HepG2 (cell line): ENCODE measurements at regions not wholly inside any gene's neighbourhood (a gene's known extent, or its start where the extent isn't known, plus 50 kb on each side); places are given as distances from the start of the nearest gene placed in this dataset.

ENCODE experiments used
- ATAC-seq: fragments of 200-7000 bp; cut with Tn5 transposase; 3 replicates; pipeline ENCODE4 v1.9.1; 2020; ENCODE audit warnings: mild to moderate bottlenecking, moderate library complexity
- BruUV-seq: library from RNA; stranded (reverse); fragments of 400-500 nt; replicated peaks from 2 replicates; lab custom pipeline; 2021; lab: Mats Ljungman, UMichigan
- CTCF ChIA-PET: fragments of 300-600 bp; formaldehyde crosslinking; extraction: SDS; loops from one replicate; lab custom pipeline; 2021; ENCODE audit warnings: low total read pairs, inconsistent platforms, low intra/inter-chr PET ratio; lab: Yijun Ruan, JAX
- POLR2A ChIA-PET: fragments of 350-600 bp; sonication (Branson Sonifier 250); formaldehyde crosslinking; loops from one replicate; lab custom pipeline; 2020; ENCODE audit warnings: antibody characterized with exemption, inconsistent platforms; lab: Yijun Ruan, JAX
- DNase-seq: peaks from one replicate; pipeline ENCODE4 v3.0.0-alpha.2; 2015; ENCODE audit warnings: low spot score
- FAIRE-seq: peaks from 3 replicates; lab custom pipeline; 2011; peaks lifted over from hg19 to GRCh38; lab: Jason Lieb, UNC
- H2AFZ ChIP-seq: one replicate; pipeline ENCODE4 v1.6.1; 2011; ENCODE audit warnings: low read length, inconsistent platforms
- H3K27ac ChIP-seq: fragments of 300-600 bp; 3 replicates; pipeline ENCODE4 v1.8.0; 2011; ENCODE audit warnings: mixed run types, mild to moderate bottlenecking, mixed read lengths, low read length, inconsistent platforms; ENCODE audit not compliant: insufficient read depth; ENCODE audit errors: extremely low read length
- H3K27me3 ChIP-seq, 2 experiments: fragments of 200-600 bp in 1 of 2; 2 replicates in 1 of 2; 3 replicates in 1 of 2; pipeline versions ENCODE4 v1.6.0 to v1.8.0; 2011; ENCODE audit warnings: low read length in 2 of 2, mild to moderate bottlenecking in 2 of 2, moderate library complexity in 2 of 2, inconsistent platforms in 1 of 2; ENCODE audit not compliant: insufficient read depth in 2 of 2, control insufficient read depth in 1 of 2
- H3K36me3 ChIP-seq, 2 experiments: fragments of 200-600 bp in 1 of 2; replicated peaks in 1 of 2; 2 replicates in 1 of 2; 3 replicates in 1 of 2; pipeline versions ENCODE4 v1.5.1 to v1.8.0; 2011; ENCODE audit warnings: low read length in 2 of 2, inconsistent platforms in 1 of 2; ENCODE audit not compliant: insufficient read depth in 2 of 2, control insufficient read depth in 1 of 2
- H3K4me1 ChIP-seq: 2 replicates; pipeline ENCODE4 v1.5.1; 2012; ENCODE audit warnings: low read length, inconsistent platforms; ENCODE audit not compliant: insufficient read depth
- H3K4me2 ChIP-seq: 2 replicates; pipeline ENCODE4 v1.6.0; 2011; ENCODE audit warnings: low read depth, low read length, inconsistent platforms
- H3K4me3 ChIP-seq, 3 experiments: fragments of 200-600 bp in 1 of 3; sonication (generic), shearing (Covaris generic) in 1 of 3; replicated peaks in 1 of 3; 2 replicates each; pipeline ENCODE4 v1.5.1; 2011 to 2016; ENCODE audit warnings: low read length in 3 of 3, inconsistent platforms in 2 of 3, low read depth in 2 of 3, mild to moderate bottlenecking in 2 of 3, control low read depth in 1 of 3, mixed read lengths in 1 of 3; ENCODE audit not compliant: insufficient read depth in 1 of 3
- H3K79me2 ChIP-seq: one replicate; pipeline ENCODE4 v1.6.1; 2011; ENCODE audit warnings: low read length, inconsistent platforms; ENCODE audit not compliant: insufficient read depth
- H3K9ac ChIP-seq: 2 replicates; pipeline ENCODE4 v1.6.0; 2011; ENCODE audit warnings: mild to moderate bottlenecking, low read depth, low read length, inconsistent platforms; ENCODE audit not compliant: insufficient read depth
- H3K9me3 ChIP-seq: 2 replicates; pipeline ENCODE4 v1.5.1; 2012; ENCODE audit warnings: mild to moderate bottlenecking, low read length
- H4K20me1 ChIP-seq: 2 replicates; pipeline ENCODE4 v1.6.0; 2011; ENCODE audit warnings: inconsistent platforms, mild to moderate bottlenecking, low read length, moderate library complexity; ENCODE audit not compliant: insufficient read depth
- GABPA ChIP-seq, 2 experiments: IDR thresholded peaks; 2 replicates each; pipeline ENCODE4 v1.6.1; 2011 to 2016; ENCODE audit warnings: low read depth in 2 of 2, low read length in 1 of 2, missing biosample characterization in 1 of 2, missing genetic modification characterization in 1 of 2
- HOXA3 ChIP-seq: sonication (generic); formaldehyde crosslinking; IDR thresholded peaks from 2 replicates; pipeline ENCODE4 v1.5.0; 2020; ENCODE audit warnings: missing genetic modification reagents
- NFIC ChIP-seq: IDR thresholded peaks from 2 replicates; pipeline ENCODE4 v1.6.1; 2012; ENCODE audit warnings: mild to moderate bottlenecking, low read length, inconsistent platforms
- POLR2G ChIP-seq: fragments of 200-400 bp; formaldehyde crosslinking; IDR thresholded peaks from 2 replicates; pipeline ENCODE4 v1.6.1; 2018; ENCODE audit warnings: mild to moderate bottlenecking, low read depth, low read length, moderate library complexity
- ZNF562 ChIP-seq: sonication (generic); formaldehyde crosslinking; IDR thresholded peaks from 2 replicates; pipeline ENCODE4 v1.8.0; 2022; ENCODE audit warnings: missing genetic modification reagents, borderline replicate concordance
- WGBS: methylation state at CpG from one replicate; pipeline ENCODE4 v1.1.6; 2017; ENCODE audit warnings: low lambda C conversion rate; 5-methylcytosine and 5-hydroxymethylcytosine counted together
- in situ Hi-C: cut with HindIII; loops from 2 replicates; pipeline ENCODE4 v1.10.0; 2017; ENCODE audit warnings: low pct_unique_long_range_greater_than_20kb; ENCODE audit not compliant: extremely low pct_ligation_motif_present
- intact Hi-C: fragments of 100-400 bp; cut with micrococcal nuclease; formaldehyde crosslinking; loops from one replicate; pipeline ENCODE4 v1.10.0; 2022; ENCODE audit not compliant: unreplicated experiment
- TF ChIP-seq, protein P1 (sequence below): IDR thresholded peaks from 2 replicates; pipeline ENCODE4 v1.6.1; 2016; ENCODE audit warnings: low read depth

DNA sequence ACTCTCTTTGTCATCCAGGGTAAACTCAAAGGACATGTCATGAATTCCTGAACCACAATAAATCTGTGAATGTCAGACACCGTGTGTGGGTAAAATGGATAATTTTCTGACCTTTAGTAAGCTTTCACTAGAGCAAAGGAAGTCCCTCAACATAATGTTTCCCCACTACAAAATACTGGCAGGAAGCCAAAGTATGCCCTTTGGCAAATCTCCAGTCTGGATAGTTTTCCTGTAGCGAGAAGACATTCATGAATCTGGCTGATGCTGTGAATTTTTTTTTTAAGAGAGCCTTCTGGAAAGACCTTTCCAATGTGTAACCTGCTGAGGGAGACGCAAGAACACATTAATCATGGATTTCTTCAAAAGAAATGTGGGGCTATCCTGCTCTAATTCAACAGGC is 389.6 kb upstream of the DDHD1 start:
- no peaks in the 10 kb centered on the region for H3K9me3 ChIP-seq
- in situ Hi-C loops (loop anchor here (5.0 kb wide), 1 partner anchor 795 kb away; no protein-coding TSS in a partner anchor), intact Hi-C loops (no loop called here)
- no peak overlapping the region for H2AFZ ChIP-seq
- BruUV-seq = no TSS peak
- peak; percentile 58; the same call in 1 of the 2 replicates for TF ChIP-seq NFIC
- no peak for TF ChIP-seq GABPA (IDR thresholded peaks at IDR 0.05; ENCODE audit: low read depth, low read length)
- peak; percentile 54; the same call in 1 of the 2 replicates for TF ChIP-seq GABPA (CRISPR knock-in tag; IDR thresholded peaks at IDR 0.05; ENCODE audit: low read depth)
- TF ChIP-seq, protein P1, sequence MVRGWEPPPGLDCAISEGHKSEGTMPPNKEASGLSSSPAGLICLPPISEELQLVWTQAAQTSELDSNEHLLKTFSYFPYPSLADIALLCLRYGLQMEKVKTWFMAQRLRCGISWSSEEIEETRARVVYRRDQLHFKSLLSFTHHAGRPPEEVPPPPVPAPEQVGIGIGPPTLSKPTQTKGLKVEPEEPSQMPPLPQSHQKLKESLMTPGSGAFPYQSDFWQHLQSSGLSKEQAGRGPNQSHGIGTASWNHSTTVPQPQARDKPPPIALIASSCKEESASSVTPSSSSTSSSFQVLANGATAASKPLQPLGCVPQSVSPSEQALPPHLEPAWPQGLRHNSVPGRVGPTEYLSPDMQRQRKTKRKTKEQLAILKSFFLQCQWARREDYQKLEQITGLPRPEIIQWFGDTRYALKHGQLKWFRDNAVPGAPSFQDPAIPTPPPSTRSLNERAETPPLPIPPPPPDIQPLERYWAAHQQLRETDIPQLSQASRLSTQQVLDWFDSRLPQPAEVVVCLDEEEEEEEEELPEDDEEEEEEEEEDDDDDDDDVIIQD (CRISPR knock-in tag) = 0 out of 2 replicates have a peak, but pooled peaks have one; percentile 17
- TF ChIP-seq POLR2G = no peak
- FAIRE-seq (no peak), DNase-seq (peak; percentile 44), ATAC-seq (no peak)
- ChIA-PET POLR2A (no interaction called here), CTCF (no interaction called here)
- no peaks in the 10 kb centered on the region for H3K27me3 ChIP-seq
- H3K36me3 ChIP-seq = no peaks in the 10 kb centered on the region
- peaks cover 15% of the 10 kb centered on the region for H3K4me1 ChIP-seq
- H3K4me3 ChIP-seq = no peak overlapping the region
- H3K4me2 ChIP-seq = no peak overlapping the region
- WGBS = 76% methylated on average over 3 of the region's 3 CpGs
- no peak overlapping the region for H3K9ac ChIP-seq
- H4K20me1 ChIP-seq = no peaks in the 10 kb centered on the region
- H3K79me2 ChIP-seq = no peaks in the 10 kb centered on the region
- no peak overlapping the region for H3K27ac ChIP-seq

DNA sequence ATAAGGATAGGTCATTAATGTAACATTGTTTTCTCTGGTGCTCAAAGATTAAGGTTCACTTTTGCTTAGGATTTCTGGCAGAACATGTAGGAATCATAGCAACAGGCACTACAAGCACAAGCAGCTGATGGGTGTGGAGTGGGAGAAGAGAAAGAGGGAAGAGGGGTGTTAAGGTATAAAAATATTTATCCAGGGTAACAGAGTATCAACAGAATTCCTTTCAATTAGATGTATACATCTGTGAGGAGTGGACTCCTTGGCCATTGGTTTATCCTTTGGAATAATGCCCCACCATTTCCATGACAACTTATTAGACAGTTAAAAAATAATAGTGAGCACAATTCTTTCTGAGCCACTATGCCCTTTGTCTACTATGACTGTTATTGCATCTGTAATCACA is 388.3 kb upstream of the DDHD1 start:
- FAIRE-seq (no peak), ATAC-seq (no peak), DNase-seq (no peak)
- no peak overlapping the region for H3K4me3 ChIP-seq
- H4K20me1 ChIP-seq = no peaks in the 10 kb centered on the region
- no peaks in the 10 kb centered on the region for H3K9me3 ChIP-seq
- H3K9ac ChIP-seq = no peak overlapping the region
- no peak overlapping the region for H3K4me2 ChIP-seq
- H3K27me3 ChIP-seq = no peaks in the 10 kb centered on the region
- in situ Hi-C loops = loop anchor here (5.0 kb wide), 1 partner anchor 796 kb away; no protein-coding TSS in a partner anchor
- H3K4me1 ChIP-seq = peaks cover 15% of the 10 kb centered on the region
- H2AFZ ChIP-seq = no peak overlapping the region
- intact Hi-C loops = loop anchor here (2.0 kb wide), 1 partner anchor 121 kb away; no protein-coding TSS in a partner anchor
- no peaks in the 10 kb centered on the region for H3K36me3 ChIP-seq
- TF ChIP-seq ZNF562 = no peak
- no peak for TF ChIP-seq HOXA3
- H3K79me2 ChIP-seq = no peaks in the 10 kb centered on the region
- H3K27ac ChIP-seq = no peak overlapping the region
- CTCF ChIA-PET = interaction anchor here (1.7 kb wide), 1 partner anchor 806 kb away, joined by 3 read pairs; no protein-coding TSS in a partner anchor
- POLR2A ChIA-PET = no interaction called here
- BruUV-seq = no TSS peak
